ENCODE measurements at regions not wholly inside any gene's neighbourhood (a gene's known extent, or its start where the extent isn't known, plus 50 kb on each side); places are given as distances from the start of the nearest gene placed in this dataset.

GRCh38 chr4:182093431-182093831, 149.8 kb upstream of the TENM3 start:
- TF ChIP-seq, protein P1, sequence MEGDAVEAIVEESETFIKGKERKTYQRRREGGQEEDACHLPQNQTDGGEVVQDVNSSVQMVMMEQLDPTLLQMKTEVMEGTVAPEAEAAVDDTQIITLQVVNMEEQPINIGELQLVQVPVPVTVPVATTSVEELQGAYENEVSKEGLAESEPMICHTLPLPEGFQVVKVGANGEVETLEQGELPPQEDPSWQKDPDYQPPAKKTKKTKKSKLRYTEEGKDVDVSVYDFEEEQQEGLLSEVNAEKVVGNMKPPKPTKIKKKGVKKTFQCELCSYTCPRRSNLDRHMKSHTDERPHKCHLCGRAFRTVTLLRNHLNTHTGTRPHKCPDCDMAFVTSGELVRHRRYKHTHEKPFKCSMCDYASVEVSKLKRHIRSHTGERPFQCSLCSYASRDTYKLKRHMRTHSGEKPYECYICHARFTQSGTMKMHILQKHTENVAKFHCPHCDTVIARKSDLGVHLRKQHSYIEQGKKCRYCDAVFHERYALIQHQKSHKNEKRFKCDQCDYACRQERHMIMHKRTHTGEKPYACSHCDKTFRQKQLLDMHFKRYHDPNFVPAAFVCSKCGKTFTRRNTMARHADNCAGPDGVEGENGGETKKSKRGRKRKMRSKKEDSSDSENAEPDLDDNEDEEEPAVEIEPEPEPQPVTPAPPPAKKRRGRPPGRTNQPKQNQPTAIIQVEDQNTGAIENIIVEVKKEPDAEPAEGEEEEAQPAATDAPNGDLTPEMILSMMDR (IDR thresholded peaks at IDR 0.05; ENCODE audit: low read length, missing control alignments): no peak
- DNase-seq (ENCODE audit: low read depth): no peak
- no peak overlapping the region for H3K4me3 ChIP-seq (replicated peaks; ENCODE audit: low read depth, low read length)

GRCh38 chr4:182093935-182094334, 149.3 kb upstream of the TENM3 start:
- no peak overlapping the region for H3K4me3 ChIP-seq (replicated peaks; ENCODE audit: low read depth, low read length)
- TF ChIP-seq, protein P1 (IDR thresholded peaks at IDR 0.05; ENCODE audit: low read length, missing control alignments): no peak
- DNase-seq (ENCODE audit: low read depth): no peak

- DNase-seq (ENCODE audit: low read depth): no peak
- TF ChIP-seq, protein P1 (IDR thresholded peaks at IDR 0.05; ENCODE audit: low read length, missing control alignments): no peak
- H3K4me3 ChIP-seq (replicated peaks; ENCODE audit: low read depth, low read length): no peak overlapping the region
These were observed 141.6 kb upstream of the TENM3 start for GRCh38 chr4:182101618-182102017.

- H3K4me3 ChIP-seq (replicated peaks; ENCODE audit: low read depth, low read length): no peak overlapping the region
- no peak for DNase-seq (ENCODE audit: low read depth)
- TF ChIP-seq, protein P1 (IDR thresholded peaks at IDR 0.05; ENCODE audit: low read length, missing control alignments): no peak
These were observed 140.6 kb upstream of the TENM3 start for GRCh38 chr4:182102576-182102975.

GRCh38 chr4:182103614-182104319, 139.4 kb upstream of the TENM3 start:
- H3K4me3 ChIP-seq (replicated peaks; ENCODE audit: low read depth, low read length): no peak overlapping the region
- TF ChIP-seq, protein P1 (IDR thresholded peaks at IDR 0.05; ENCODE audit: low read length, missing control alignments): no peak
- no peak for DNase-seq (ENCODE audit: low read depth)

DNA sequence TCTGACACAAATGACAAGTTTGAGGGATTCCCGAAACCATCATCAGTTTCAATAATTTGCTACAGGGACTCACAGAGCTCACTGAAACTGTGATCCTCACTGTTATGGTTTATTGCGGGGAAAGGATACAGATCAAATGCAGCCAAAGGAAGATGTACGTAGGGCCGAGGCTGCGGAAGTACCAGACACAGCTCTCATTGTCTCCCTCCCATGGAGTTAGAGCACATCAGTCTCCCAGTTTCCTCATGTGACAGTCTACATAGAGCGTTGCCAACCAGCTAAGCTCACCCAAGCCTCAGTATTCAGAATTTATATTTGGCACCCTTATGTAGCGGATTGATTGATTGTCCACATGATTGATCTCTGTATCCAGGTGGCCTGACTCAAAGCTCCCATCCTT, 137.8 kb upstream of the TENM3 start:
- no peak for DNase-seq (ENCODE audit: low read depth)
- no peak overlapping the region for H3K4me3 ChIP-seq (replicated peaks; ENCODE audit: low read depth, low read length)
- TF ChIP-seq, protein P1 (IDR thresholded peaks at IDR 0.05; ENCODE audit: low read length, missing control alignments): no peak

- no peak for DNase-seq (ENCODE audit: low read depth)
- H3K4me3 ChIP-seq (replicated peaks; ENCODE audit: low read depth, low read length): no peak overlapping the region
- TF ChIP-seq, protein P1 (IDR thresholded peaks at IDR 0.05; ENCODE audit: low read length, missing control alignments): no peak
These were observed 135.3 kb upstream of the TENM3 start for GRCh38 chr4:182107931-182108330.
